ENCODE measurements at regions not wholly inside any gene's neighbourhood (a gene's known extent, or its start where the extent isn't known, plus 50 kb on each side); places are given as distances from the start of the nearest gene placed in this dataset.

DNA sequence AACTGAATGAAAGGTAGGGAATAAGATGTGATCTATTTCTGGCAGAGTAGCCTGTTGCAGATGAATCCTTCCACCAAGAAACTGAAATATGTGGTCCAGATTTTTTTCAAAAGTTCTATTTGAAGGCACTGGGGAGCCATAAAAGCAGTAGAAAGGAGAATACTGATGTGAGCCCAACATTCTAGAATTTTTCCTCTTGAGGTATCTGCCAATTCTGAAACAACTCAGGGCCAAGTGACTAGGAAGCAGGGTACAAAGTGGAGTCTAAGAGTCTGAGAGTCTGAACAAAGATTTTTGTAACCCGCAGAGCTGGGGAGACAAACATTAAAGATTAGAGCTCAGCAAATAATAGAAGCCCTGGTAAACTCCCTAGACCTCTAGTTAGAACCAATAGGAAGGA, 58.3 kb upstream of the SLCO3A1 start:
- TF ChIP-seq, protein P1, sequence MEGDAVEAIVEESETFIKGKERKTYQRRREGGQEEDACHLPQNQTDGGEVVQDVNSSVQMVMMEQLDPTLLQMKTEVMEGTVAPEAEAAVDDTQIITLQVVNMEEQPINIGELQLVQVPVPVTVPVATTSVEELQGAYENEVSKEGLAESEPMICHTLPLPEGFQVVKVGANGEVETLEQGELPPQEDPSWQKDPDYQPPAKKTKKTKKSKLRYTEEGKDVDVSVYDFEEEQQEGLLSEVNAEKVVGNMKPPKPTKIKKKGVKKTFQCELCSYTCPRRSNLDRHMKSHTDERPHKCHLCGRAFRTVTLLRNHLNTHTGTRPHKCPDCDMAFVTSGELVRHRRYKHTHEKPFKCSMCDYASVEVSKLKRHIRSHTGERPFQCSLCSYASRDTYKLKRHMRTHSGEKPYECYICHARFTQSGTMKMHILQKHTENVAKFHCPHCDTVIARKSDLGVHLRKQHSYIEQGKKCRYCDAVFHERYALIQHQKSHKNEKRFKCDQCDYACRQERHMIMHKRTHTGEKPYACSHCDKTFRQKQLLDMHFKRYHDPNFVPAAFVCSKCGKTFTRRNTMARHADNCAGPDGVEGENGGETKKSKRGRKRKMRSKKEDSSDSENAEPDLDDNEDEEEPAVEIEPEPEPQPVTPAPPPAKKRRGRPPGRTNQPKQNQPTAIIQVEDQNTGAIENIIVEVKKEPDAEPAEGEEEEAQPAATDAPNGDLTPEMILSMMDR (optimal IDR thresholded peaks at IDR 0.05 in 1 of 3, IDR thresholded peaks at IDR 0.05 in 1 of 3, conservative IDR thresholded peaks at IDR 0.05 in 1 of 3; ENCODE audit: extremely low read depth in 1 of 3, insufficient read depth in 2 of 3, low read length in 3 of 3), result no peak
- no peak for TF ChIP-seq EZH2 (IDR thresholded peaks at IDR 0.05; ENCODE audit: low read length)

Data from keratinocyte (primary cell).